Heart left ventricle (tissue), 13 donors: ENCODE measurements at regions not wholly inside any gene's neighbourhood (a gene's known extent, or its start where the extent isn't known, plus 50 kb on each side); places are given as distances from the start of the nearest gene placed in this dataset.

ENCODE experiments used
- CTCF ChIP-seq, 12 donors: fragments of 200-600 bp; sonication (generic) in 4 of 12; IDR thresholded peaks; one replicate each; pipeline versions ENCODE4 v1.5.0 to v1.8.0; 2018 to 2022; ENCODE audit warnings: antibody characterized with exemption in 12 of 12, mild to moderate bottlenecking in 5 of 12
- POLR2A ChIP-seq, 2 donors: fragments of 450-650 bp; IDR thresholded peaks; one replicate each; pipeline ENCODE4 v1.6.1; 2017; ENCODE audit warnings: antibody characterized with exemption in 2 of 2, mild to moderate bottlenecking in 2 of 2, moderate library complexity in 2 of 2
- donor health status: ischemic (EF 13 %, LVEDD 7.1; RV severe dilation, severe dysfunction).
- donor health status: DM: no; HTN: yes; CAD: no.
- donor health status: DM: no; HTN: no; CAD: no.
- donor health status: ischemic (EF 25% LVEDD 6.9; RV normal size, moderate dysfunction).
- donor health status: ischemic (EF 25% LVEDD 5.7; RV mildly dilated, moderate dysfunction).
- donor health status: ischemic (EF 35%, LVEDD 5.7; RV mildly dilated, moderate dysfunction).
- donor health status: nonischemic (EF 11% LVEDD 7.7; RV severe dilation, severe dysfunction).
- donor health status: DM: yes; HTN: yes; CAD: no.
- donor health status: PGD.
- donor health status: ischemic (EF 29% LVEDD 5.4; RV normal size, mild dysfunction).
- donor health status: nonischemic (EF 23%, LVEDD 6.1; RV moderate dilation, normal function).

- TF ChIP-seq CTCF (IDR thresholded peaks at IDR 0.05) = no peak
- no peak for TF ChIP-seq POLR2A (IDR thresholded peaks at IDR 0.05)
Measured at GRCh38 chr4:123520325-123520724, 123.7 kb downstream of the SPRY1 start.
